ENCODE measurements at regions not wholly inside any gene's neighbourhood (a gene's known extent, or its start where the extent isn't known, plus 50 kb on each side); places are given as distances from the start of the nearest gene placed in this dataset.

DNA sequence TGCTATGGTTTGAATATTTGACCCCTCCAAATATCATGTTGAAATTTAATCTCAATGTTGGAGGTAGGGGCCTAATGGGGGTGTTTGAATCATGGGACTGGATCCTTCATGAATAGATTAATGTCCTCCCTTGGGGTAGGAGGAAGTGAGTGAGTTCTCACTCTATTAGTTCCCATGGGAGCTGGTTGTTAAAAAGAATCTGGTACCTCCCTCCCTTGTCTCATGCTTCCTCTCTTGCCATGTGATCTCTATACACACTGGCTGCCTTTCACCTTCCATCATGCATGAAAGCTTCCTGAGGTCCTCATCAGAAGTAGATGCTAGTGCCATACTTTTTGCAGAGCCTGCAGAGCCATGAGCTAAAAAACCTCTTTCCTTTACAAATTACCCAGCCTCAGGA is 177.7 kb upstream of the MCTP2 start:
- no peak for DNase-seq (ENCODE audit: low spot score)

DNA sequence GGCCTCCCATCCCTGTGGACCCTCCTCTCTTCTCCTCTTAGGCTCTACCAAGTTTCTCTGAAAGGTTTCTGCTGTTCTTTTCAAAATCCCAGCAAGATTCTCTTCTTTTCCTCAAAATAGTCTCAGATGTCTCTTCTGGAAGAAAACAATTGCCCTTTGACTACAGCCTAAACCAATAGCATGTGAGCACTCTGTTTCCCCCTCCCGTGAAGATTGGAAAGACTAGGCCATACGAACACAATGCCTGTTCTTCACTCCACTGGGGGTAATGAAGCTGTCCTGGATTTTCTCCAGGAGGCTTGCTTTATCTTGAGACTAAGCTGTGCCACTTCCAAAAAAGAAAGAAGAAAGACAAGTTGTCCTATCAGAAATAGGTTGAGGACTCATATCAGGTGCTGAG is 178.7 kb upstream of the MCTP2 start:
- DNase-seq (ENCODE audit: low spot score), result no peak

DNA sequence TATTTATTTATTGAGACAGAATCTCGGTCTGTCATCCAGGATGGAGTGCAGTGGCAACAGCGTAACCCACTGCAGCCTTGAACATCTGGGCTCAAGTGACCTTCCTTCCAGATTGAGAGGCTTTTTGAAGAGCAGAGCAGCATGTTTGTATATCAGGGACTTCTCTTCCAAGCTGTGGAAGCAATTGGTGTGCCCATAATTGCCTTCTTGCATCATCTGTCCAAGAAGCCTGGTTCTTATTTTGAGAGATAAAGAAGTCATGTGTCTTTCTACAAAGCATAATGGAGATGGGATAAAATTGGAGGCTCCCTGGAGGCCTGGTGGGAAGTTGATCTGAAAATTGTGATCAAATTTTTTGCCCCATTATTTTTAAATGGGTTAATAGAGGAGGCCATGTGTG is 183.8 kb upstream of the MCTP2 start:
- DNase-seq (ENCODE audit: low spot score), result no peak

DNA sequence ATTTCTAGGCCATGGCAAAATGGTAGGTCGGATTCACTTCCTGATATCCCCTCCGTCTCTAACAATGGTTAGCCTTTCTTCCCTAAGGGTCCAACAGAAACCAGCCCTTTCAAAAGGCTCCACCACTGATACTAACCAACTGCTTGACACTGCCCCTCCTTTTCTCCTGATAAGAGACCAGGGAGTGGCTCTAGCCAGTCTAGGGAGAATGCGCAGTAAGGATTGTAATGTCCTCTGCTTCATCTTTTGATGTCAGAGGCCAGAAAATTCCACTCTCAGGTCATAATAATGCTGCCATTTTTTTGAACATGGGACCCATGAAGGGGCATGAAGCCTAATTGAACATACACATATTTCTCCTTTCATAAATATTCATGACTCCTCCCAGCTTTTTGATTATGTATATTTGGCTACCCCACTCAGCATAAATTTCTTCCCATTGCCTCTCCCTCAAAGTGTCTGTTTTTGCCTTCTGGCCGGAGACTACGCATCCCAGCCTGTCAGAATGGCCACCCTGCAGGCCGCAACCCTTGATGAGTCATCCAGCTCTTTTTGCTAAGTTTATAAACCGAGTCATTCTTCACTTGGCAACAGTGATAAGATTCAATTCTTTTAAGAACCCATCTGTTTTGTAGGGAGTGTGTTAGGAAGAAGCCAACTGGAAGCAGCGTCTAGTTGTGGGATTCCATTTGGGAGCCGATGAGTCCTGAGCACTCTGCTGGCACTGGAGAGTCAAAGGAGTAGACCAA is 189.0 kb upstream of the MCTP2 start:
- no peak for DNase-seq (ENCODE audit: low spot score)

DNA sequence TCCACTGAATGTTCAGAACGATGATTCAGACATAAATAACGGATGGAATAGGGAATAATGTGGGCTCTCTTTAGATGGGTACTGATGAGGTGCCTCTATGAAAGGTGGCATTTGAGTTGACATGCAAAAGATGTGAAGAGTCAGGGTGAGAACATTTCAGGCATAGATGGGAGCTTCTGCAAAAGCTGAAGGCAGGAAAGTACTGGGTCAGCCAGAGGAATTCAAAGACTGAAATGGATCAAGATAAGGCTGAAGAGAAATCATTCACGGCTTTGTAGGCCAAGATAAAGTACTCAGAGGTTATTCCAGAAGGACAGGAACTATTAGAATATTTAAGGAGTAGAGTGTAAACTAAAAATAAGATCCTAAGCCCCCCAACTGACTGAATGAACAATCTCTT is 189.6 kb upstream of the MCTP2 start:
- DNase-seq (ENCODE audit: low spot score), result no peak

DNA sequence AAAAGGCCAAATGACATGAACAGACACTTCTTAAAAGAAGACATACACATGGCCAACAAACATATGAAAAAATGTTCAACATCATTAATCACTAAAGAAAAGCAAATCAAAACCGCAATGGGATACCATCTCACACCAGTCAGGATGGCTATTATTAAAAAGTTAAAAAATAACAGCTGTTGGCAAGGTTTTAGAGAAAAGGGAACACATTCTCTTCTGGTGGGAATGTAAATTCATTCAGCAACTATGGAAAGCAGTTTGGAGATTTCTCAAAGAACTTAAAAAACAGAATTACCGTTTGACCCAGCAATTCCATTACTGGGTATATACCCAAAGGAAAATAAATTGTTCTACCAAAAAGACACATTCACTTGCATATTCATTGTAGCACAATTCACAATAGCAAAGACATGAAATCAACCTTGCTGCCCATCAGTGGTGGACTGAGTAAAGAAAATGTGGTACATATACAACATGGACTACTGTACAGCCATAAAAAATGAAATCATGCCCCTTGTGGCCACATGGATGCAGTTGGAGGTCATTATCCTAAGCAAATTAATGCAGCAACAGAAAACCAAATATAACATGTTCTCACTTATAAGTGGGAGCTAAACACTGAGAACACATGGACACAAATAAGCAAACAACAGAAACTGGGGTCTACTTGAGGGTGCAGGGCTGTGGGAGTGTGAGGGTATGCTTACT is 190.7 kb upstream of the MCTP2 start:
- peak; percentile 5 for DNase-seq (ENCODE audit: low spot score)

DNA sequence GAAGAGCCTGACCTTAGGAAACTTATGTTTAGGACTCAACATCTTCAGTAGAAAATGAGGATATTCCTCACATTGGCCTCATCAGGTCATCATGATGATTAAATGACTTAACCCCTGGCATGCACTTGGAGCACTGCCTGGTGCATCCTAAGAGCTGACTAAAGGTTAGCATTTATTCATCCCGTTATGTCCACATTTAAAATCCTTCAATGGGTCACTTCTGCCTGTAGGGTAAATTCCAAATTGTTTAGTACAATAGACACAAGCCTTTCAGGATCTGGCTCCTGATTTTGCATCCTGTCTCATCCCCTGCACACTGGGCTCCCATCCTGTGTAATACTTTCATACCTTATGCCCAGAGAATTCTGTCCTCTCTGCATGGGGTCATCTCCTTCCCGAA is 195.2 kb upstream of the MCTP2 start:
- DNase-seq (ENCODE audit: low spot score), result no peak

DNA sequence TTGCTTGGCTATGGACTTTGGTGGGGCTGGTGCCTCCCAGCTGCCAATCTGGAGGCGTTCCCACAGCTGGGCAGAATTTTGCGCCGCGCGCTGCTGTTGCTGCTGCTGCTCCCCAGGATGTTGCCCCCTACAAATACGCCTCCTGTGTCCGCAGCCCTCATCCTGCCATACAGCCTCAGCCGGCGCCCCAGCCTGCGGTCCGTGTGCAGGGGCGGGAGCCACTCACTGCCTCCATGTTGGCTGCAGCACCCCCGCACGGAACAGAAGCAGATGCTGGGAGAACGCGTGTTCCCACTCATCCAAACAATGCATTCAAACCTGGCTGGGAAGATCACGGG is 197.7 kb upstream of the MCTP2 start:
- no peak for DNase-seq (ENCODE audit: low spot score)

DNA sequence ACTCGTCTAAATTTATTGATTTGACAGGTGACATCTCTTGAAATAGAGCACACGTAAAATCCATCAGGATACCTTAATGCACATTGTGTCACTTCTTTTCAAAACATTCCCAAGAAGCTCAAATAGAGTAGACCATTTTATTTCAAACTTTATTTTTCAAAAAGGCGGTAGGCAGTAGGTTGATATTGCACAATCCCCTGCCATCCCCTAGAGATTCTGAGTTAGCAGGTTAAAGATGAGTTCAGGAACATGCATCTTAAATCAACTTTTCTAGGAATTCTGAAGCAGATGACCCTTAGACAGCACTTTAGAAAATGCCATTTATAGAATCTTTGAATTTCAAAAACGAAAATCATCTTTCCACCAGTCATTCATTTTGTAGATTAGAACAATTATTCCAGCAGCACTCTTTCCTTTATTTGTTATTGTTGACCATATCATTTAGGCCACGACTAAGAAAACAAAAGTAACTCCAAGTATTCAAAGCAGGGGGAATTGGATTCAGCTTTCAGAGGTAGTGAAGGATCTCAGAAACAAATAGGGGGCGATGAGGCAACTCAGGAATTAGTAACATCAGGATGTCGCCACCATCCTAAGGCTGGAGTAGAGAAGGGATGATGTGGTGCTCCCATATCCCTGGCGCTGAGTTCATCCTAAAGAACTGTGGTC is 198.2 kb upstream of the MCTP2 start:
- DNase-seq (ENCODE audit: low spot score), result no peak

DNA sequence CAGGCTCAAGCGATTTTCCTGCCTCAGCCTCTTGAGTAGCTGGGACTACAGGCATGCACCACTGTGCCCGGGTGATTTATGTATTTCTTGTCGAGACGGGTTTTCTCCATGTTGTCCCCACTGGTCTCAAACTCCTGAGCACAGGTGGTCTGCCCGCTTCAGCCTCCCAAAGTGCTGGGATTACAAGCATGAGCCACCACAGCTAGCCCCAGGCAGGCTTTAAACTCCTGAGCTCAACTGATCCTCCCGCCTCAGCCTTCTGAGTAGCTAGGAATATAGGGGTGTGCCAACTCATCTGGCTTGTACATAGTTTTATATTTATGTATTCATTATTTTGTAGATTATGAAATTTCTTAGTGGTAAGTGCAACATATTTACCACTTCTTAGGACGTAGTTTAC is 198.8 kb upstream of the MCTP2 start:
- DNase-seq (ENCODE audit: low spot score), result no peak

DNA sequence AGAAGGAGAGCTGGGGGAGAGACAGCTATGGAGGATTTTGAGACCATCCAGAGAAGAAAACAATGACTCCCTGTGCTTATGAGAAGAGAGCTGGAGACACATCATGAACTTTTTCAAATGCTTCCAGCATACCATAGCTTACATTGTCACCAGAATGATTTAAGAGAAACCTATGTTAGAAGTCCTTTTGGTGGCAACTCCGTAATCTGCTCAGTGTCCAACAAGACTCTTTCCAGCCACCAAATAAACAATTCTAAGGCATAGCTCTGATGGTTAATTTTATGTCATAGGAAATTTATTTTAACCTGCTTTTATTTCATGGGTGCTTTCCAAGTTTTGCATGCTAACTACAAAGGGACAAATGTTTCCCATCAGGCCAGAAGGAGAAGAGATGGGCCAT is 200.3 kb upstream of the MCTP2 start:
- no peak for DNase-seq (ENCODE audit: low spot score)

DNA sequence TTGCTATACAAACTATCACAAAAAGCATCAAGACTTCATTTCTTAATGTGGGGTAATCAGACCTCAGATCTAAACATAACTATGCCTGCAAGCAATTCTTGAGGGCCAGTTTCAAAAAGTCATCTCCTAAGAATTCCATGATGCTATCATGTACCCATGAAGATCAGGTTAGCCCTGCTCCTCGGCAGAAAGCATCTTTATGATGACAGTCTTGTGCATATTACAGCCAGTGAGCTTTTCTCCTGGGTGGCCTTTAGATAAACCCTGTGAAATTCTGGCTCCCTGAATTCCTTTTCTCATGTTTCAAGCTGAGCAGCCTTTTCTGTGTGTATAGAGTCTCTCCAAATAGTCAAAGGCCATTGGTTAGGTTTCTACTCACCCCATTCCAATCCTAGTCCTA is 201.9 kb upstream of the MCTP2 start:
- DNase-seq (ENCODE audit: low spot score), result peak; percentile 6

DNA sequence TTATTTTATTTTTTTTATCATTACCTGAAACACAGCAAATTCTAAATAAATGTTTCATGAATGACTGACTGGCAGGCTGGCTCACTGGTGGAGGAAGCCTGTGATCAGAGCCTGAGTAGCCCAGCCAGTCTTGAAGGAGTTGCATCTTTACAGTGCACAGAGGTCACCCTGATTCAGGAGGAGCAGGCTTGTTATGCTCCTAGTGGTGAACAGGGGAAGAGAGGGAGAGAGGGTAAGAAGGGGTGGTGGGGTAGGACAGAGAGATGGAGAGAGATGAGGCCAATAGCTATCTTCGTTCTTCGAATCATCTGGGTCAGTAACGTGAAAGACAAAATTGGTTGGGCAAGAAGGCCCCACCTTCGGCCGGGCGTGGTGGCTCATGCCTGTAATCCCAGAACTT is 202.6 kb upstream of the MCTP2 start:
- no peak for DNase-seq (ENCODE audit: low spot score)

DNA sequence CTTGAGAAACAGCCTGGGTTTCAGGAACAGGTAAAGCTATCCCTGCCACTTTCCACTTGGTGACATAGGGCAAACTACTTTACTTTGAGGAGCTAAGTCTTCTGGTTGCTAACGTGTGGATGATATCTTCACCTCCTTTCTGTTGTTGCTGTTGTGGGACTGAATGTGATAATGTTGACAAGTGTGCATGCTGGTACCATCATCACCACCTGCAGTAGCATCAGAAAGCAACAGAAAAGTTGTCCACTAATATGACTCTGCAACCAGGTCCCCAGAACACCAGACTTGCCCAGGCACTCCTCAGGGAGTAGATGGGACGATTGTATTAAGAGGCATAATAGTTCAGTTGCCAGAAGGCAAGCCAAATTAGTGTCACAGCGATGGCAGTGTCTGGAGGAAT is 203.2 kb upstream of the MCTP2 start:
- no peak for DNase-seq (ENCODE audit: low spot score)

DNA sequence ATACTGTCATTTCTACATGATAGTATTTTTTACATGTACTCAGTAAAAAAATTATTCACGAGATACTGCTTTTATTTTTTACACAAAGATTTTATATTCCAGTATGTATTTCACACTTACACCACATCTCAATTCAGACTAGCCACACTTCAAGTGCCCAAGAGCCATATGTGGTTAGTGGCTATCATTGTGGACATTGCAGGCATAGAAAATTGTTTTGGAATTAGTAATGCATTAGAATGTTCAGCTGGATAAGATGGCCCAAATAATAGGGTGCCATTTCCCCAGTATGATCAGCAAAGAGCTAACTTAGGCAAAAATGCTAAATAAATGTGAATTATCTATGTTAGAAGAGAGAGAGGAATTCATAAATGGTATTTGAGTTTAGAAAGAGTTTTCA is 203.8 kb upstream of the MCTP2 start:
- DNase-seq (ENCODE audit: low spot score), result no peak

DNA sequence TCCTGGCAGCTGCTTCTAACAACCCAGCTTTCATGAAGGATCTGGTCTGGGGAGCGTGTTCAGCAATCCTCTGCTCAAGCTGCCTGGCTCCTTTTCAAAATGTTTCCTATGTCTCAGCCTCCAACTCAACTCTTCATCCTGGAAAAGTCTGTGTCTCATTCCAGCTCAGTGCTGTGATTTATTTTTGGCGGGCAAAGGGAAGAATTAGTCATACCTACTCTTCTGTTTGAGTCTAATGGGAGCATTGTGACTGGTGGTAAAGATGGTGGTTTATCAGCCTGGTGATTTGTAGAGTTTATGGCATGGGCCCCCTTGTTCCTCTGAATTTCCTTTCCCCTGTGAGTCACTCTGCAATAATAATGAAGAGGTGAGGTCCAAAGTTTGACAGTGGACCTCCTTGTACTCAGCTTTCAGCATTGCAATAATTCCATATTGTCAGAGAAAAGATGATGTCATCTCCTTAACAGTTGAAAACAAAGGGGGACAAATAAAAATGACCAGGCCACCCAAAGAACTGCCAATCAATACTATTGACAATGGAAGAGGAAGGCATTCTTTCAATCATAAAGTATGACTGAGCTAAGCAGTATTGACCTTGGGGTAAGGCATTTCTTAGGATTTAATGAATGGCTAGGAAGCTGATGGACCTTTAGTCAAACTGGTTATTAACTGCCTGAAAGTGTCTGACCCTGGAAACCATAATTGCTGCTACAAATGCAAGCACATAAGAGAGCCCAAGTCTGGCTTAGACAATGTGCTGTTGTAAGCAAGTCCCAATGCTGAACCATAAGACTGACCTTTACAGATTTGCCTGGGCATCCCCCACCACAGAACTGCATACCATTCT is 204.7 kb upstream of the MCTP2 start:
- DNase-seq (ENCODE audit: low spot score), result peak; percentile 20

DNA sequence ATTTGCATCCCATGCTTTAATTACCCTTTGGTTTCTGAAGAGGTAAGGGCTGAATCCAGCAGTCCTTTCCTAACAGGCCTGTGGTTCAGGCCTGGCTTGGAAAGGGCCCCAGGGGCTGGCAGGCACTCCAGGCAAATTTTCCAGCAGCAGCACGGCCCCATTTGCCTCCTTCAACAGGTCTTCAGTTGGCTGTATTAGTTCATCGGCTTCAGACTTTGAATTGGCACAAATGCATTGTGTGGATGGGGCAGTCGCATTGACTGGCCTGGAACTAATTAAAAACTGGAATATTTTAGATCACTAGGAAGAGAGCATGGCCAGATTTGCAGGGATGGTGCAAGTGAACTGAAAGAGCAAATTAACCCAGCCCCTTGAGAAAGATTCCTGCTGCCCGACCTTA is 207.8 kb upstream of the MCTP2 start:
- DNase-seq (ENCODE audit: low spot score), result no peak

DNA sequence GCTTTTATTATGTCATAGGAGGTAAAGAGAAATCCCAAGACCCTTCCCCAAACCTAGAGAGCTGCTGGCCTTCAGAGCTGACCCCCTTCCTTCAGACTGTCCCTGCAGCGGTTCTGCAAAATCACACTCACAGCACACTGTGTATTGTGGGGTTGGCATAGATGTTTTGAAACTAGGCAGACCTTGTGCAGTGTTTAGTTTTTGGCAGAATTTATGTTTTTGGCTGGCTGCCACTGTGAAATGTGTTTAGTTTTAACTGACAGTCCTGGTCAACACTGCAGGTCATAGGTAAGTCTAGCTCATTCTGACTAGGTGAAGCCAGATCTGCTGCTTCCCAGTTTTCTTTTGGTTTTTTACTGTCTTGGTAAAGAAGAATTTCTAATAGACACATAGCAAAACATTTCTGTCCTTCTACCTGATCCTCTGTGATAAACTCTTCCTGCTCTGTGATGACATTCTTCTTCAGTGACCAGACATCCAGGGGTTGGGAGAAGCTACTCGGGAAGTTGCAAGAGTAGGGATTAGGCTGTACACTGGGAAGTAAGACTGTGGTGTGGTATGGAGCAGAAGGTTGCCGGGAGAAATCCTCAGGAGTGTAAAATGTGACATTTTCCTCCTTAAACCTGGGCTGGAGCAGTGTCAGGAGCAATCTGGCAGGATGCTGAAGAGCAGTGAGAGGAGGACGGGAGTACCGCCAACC is 209.6 kb upstream of the MCTP2 start:
- DNase-seq (ENCODE audit: low spot score), result no peak

DNA sequence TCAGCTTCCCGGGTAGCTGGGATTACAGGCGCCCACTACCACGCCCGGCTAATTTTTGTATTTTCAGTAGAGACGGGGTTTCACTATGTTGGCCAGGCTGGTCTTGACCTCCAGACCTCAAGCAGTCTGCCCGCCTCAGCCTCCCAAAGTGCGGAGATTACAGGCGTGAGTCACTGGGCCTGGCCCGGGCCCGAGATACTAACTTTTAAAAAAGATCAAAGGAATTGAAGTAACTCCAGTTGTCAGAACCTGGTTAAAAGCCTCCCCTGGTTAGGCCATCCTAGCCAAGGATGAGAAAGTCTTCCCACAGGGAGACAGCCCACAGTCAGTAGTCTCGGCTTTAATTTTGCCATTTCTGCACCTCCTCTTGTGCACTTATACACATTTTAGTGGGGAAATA is 212.3 kb upstream of the MCTP2 start:
- no peak for DNase-seq (ENCODE audit: low spot score)

DNA sequence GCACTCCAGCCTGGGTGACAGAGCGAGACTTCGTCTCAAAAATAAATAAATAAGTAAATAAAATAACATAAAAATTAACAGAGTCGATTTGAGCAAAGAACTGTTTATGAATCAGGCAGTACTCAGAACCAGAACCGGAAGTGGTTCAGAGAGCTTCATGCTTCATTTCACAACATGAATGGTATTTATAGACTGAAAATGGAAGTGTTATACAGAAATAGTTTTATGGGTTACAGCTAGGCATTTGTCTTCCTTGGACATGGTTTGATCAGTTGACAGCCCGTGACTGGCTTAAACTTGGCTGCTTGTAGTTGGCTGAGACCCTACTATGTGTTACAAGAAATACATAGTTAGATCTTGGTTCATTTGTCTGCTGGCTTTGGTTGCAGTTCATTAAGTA is 216.0 kb upstream of the MCTP2 start:
- DNase-seq (ENCODE audit: low spot score), result peak; percentile 1

DNA sequence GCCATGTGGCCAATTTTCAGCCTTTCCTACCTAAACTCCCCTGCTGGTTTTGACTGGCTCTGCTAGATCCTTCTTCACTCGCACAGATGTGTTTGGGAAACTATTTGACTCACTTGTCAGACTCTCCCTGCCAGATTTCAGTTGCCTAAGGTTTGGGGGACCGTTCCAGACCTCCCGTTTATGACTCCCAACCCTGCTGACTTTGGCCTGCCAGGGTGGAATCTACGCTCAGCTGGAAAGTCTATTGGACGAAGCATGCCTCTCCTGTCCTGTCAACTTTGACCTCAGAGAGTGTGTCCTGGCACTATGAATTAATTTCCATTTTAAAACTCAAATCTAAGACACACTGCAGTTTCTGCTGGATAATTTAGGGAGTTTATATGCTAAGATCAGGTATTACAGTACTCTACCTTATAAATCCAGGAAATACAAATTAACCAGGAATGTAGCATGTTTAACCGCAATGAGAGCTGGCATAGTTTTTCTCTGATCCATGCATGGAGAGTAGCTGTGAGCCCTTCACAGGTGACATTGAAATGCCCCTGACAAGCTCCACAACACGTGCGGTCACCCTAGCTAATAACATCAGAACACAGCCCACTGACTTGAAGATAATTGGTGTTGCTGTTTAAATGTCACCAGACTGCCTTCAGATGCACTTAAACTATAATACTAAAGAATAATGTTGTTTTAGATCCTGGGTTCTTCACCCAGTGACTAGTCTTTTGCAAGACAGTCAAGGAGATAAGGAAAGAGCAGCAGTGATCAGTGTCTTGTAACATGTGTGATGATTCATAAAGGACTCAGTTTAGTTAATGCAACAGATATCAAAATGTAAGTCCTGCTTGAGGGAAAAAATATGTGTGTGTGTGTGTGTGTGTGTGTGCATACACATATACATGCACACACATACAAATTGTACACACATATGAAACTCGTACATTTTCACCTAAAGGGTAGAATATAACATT is 223.0 kb upstream of the MCTP2 start:
- DNase-seq (ENCODE audit: low spot score), result peak; percentile 13
